ENCODE measurements at regions not wholly inside any gene's neighbourhood (a gene's known extent, or its start where the extent isn't known, plus 50 kb on each side); places are given as distances from the start of the nearest gene placed in this dataset.
A peak's percentile ranks its signal among the peaks of the same experiment; 100 is the strongest.

- H3K4me3 ChIP-seq (ENCODE audit: control insufficient read depth, low read depth, low read length), result no peak overlapping the region
- TF ChIP-seq, protein P1, sequence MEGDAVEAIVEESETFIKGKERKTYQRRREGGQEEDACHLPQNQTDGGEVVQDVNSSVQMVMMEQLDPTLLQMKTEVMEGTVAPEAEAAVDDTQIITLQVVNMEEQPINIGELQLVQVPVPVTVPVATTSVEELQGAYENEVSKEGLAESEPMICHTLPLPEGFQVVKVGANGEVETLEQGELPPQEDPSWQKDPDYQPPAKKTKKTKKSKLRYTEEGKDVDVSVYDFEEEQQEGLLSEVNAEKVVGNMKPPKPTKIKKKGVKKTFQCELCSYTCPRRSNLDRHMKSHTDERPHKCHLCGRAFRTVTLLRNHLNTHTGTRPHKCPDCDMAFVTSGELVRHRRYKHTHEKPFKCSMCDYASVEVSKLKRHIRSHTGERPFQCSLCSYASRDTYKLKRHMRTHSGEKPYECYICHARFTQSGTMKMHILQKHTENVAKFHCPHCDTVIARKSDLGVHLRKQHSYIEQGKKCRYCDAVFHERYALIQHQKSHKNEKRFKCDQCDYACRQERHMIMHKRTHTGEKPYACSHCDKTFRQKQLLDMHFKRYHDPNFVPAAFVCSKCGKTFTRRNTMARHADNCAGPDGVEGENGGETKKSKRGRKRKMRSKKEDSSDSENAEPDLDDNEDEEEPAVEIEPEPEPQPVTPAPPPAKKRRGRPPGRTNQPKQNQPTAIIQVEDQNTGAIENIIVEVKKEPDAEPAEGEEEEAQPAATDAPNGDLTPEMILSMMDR (conservative IDR thresholded peaks at IDR 0.05; ENCODE audit: control insufficient read depth, insufficient read depth, low read depth, low read length), result no peak
- DNase-seq (ENCODE audit: low read depth), result no peak
Measured at GRCh38 chr2:228839421-228839876, 431.6 kb downstream of the PID1 start.

GRCh38 chr2:228838819-228839218, 432.3 kb downstream of the PID1 start:
- TF ChIP-seq, protein P1 (conservative IDR thresholded peaks at IDR 0.05; ENCODE audit: control insufficient read depth, insufficient read depth, low read depth, low read length), result no peak

DNA sequence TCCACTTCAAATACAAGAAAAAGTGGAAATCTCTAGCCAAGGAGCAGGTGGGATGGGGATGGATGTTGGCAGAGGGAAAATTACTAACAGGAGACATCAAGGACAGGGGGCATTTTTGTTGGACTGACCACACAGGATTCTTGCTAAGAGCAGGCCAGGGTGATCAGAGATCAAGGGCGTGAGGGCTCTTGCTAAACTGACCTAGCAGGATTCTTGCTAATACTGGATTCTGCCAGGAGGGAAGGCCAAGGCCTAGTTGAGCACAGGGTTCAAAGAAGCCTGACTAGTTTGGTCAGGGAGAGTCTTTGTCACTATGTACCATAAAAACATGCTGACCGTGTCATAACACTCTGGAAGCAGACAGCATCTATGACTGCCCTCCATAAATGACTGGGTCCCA, 442.7 kb downstream of the PID1 start:
- TF ChIP-seq, protein P1 (conservative IDR thresholded peaks at IDR 0.05; ENCODE audit: control insufficient read depth, insufficient read depth, low read depth, low read length), result no peak
- H3K4me3 ChIP-seq (ENCODE audit: control insufficient read depth, low read depth, low read length), result no peak overlapping the region
- no peak for DNase-seq (ENCODE audit: low read depth)

More at GRCh38 chr2:228838819-228839218, 432.3 kb downstream of the PID1 start:
- no peak overlapping the region for H3K4me3 ChIP-seq (ENCODE audit: control insufficient read depth, low read depth, low read length)
- DNase-seq (ENCODE audit: low read depth), result no peak

DNA sequence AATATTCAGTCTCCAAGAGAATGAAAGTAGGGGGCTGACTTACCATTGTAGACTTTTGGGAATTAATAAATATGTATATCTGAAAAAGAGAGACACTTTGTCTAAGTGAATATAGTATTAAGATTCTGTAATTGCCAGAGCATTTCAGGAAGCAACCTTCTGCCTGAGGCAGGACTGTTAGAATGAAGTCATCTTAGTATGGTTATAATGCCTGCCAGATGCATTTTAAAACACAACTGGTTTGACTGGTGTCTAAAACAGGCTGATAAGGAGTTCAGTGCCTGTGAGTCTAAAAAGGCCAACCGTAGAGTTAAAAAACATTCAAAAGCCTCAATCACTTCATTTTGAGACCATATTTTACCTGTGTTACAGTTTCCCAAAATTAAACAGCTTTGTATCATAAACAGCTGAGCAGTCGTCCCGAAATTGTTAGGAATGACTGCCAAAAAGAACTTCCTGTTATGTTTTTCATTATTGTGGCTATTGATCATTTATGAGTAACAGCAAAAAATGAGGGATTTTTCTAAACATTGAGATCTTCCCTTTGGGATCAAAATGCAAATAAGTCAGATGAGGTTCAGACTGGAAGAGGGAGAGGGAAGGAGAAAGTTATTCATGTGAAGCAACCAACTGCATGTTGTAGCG, 443.9 kb downstream of the PID1 start:
- peak; percentile 26 for DNase-seq (ENCODE audit: low read depth)
- TF ChIP-seq, protein P1 (conservative IDR thresholded peaks at IDR 0.05; ENCODE audit: control insufficient read depth, insufficient read depth, low read depth, low read length), result no peak
- no peak overlapping the region for H3K4me3 ChIP-seq (ENCODE audit: control insufficient read depth, low read depth, low read length)

GRCh38 chr2:228819701-228820100, 451.4 kb downstream of the PID1 start:
- TF ChIP-seq, protein P1 (conservative IDR thresholded peaks at IDR 0.05; ENCODE audit: control insufficient read depth, insufficient read depth, low read depth, low read length), result no peak
- DNase-seq (ENCODE audit: low read depth), result peak; percentile 11
- H3K4me3 ChIP-seq (ENCODE audit: control insufficient read depth, low read depth, low read length), result no peak overlapping the region

- DNase-seq (ENCODE audit: low read depth), result no peak
- TF ChIP-seq, protein P1 (conservative IDR thresholded peaks at IDR 0.05; ENCODE audit: control insufficient read depth, insufficient read depth, low read depth, low read length), result no peak
- H3K4me3 ChIP-seq (ENCODE audit: control insufficient read depth, low read depth, low read length), result no peak overlapping the region
Measured at GRCh38 chr2:228802181-228803071, 468.7 kb downstream of the PID1 start.
